GM12878 (cell line): ENCODE measurements at regions not wholly inside any gene's neighbourhood (a gene's known extent, or its start where the extent isn't known, plus 50 kb on each side); places are given as distances from the start of the nearest gene placed in this dataset.

Experiments
- ATAC-seq: fragments of 200-7000 bp; cut with Tn5 transposase; 3 replicates; pipeline ENCODE4 v1.9.1; 2020; ENCODE audit warnings: mild to moderate bottlenecking, moderate library complexity
- BruUV-seq: library from RNA; stranded (reverse); fragments of 400-500 nt; replicated peaks from 2 replicates; lab custom pipeline; 2021; lab: Mats Ljungman, UMichigan
- CTCF ChIA-PET: fragments of 300-600 bp; sonication (Branson Sonifier 250); formaldehyde crosslinking; extraction: SDS; loops from one replicate; lab custom pipeline; 2021; ENCODE audit warnings: inconsistent platforms; lab: Yijun Ruan, JAX
- POLR2A ChIA-PET: fragments of 350-600 bp; formaldehyde crosslinking; extraction: SDS; loops from one replicate; lab custom pipeline; 2021; ENCODE audit warnings: inconsistent platforms; lab: Charles Lee
- RAD21 ChIA-PET: fragments of 300-600 bp; sonication (Branson Sonifier 250); formaldehyde crosslinking; loops from one replicate; lab custom pipeline; 2023; ENCODE audit warnings: antibody characterized with exemption; ENCODE audit not compliant: unreplicated experiment; lab: Charles Lee
- SMC1A ChIA-PET: fragments of 300-600 bp; sonication (Branson Sonifier 250); formaldehyde crosslinking; loops from one replicate; lab custom pipeline; 2023; ENCODE audit not compliant: unreplicated experiment, uncharacterized antibody; lab: Charles Lee
- DNase-seq: peaks from one replicate; pipeline ENCODE4 v3.0.0-alpha.2; 2011; ENCODE audit warnings: low read depth, low spot score
- FAIRE-seq: peaks from 3 replicates; lab custom pipeline; 2011; peaks lifted over from hg19 to GRCh38; lab: Jason Lieb, UNC
- H2AFZ ChIP-seq: 2 replicates; pipeline ENCODE4 v1.6.0; 2011; ENCODE audit warnings: low read depth, low read length, control low read depth; ENCODE audit not compliant: control insufficient read depth
- H3K27ac ChIP-seq: 2 replicates; pipeline ENCODE4 v1.5.1; 2011; ENCODE audit warnings: control low read depth; ENCODE audit not compliant: control insufficient read depth, insufficient read depth
- H3K27me3 ChIP-seq, 2 experiments: replicated peaks in 1 of 2; 2 replicates each; pipeline versions ENCODE4 v1.6.0 to v1.6.1; 2011; ENCODE audit warnings: low read length in 1 of 2; ENCODE audit not compliant: control insufficient read depth in 2 of 2, insufficient read depth in 2 of 2
- H3K36me3 ChIP-seq, 2 experiments: 2 replicates each; pipeline ENCODE4 v1.5.1; 2011; ENCODE audit warnings: low read length in 1 of 2; ENCODE audit not compliant: control insufficient read depth in 2 of 2, insufficient read depth in 2 of 2
- H3K4me1 ChIP-seq: 2 replicates; pipeline ENCODE4 v1.6.1; 2011; ENCODE audit warnings: mild to moderate bottlenecking, low read length, moderate library complexity, mixed read lengths; ENCODE audit not compliant: control insufficient read depth, insufficient read depth
- H3K4me2 ChIP-seq: 2 replicates; pipeline ENCODE4 v1.6.0; 2011; ENCODE audit warnings: control low read depth; ENCODE audit not compliant: control insufficient read depth, insufficient read depth
- H3K4me3 ChIP-seq: fragments of 200-600 bp; sonication (generic); 2 replicates; pipeline ENCODE4 v1.5.1; 2016
- H3K79me2 ChIP-seq: 2 replicates; pipeline ENCODE4 v1.6.0; 2011; ENCODE audit warnings: low read length; ENCODE audit not compliant: control insufficient read depth, insufficient read depth
- H3K9ac ChIP-seq: 2 replicates; pipeline ENCODE4 v1.8.0; 2011; ENCODE audit warnings: low read length, control low read depth, mixed read lengths; ENCODE audit not compliant: control insufficient read depth, insufficient read depth
- H3K9me3 ChIP-seq: replicated peaks from 3 replicates; pipeline ENCODE4 v1.5.1; 2011; ENCODE audit warnings: mild to moderate bottlenecking, low read length; ENCODE audit not compliant: control insufficient read depth, insufficient read depth
- H4K20me1 ChIP-seq: 2 replicates; pipeline ENCODE4 v1.6.0; 2011; ENCODE audit not compliant: control insufficient read depth, insufficient read depth
- STAT3 ChIP-seq: IDR thresholded peaks from 2 replicates; pipeline ENCODE4 v1.6.1; 2011; ENCODE audit warnings: low read depth, low read length, improper control_type of control experiment
- TCF3 ChIP-seq: IDR thresholded peaks from 2 replicates; pipeline ENCODE4 v1.6.1; 2012; ENCODE audit warnings: low read depth, mild to moderate bottlenecking, low read length, borderline replicate concordance; ENCODE audit not compliant: insufficient read depth
- ZBTB33 ChIP-seq: fragments of 450-650 bp; IDR thresholded peaks from 2 replicates; pipeline ENCODE4 v1.6.1; 2017; ENCODE audit warnings: mild to moderate bottlenecking
- WGBS: methylation state at CpG from one replicate; pipeline ENCODE4 v1.1.6; 2016; ENCODE audit warnings: low lambda C conversion rate; ENCODE audit not compliant: insufficient replicate concordance, insufficient coverage; ENCODE audit errors: missing lambda C conversion rate; 5-methylcytosine and 5-hydroxymethylcytosine counted together
- in situ Hi-C: fragments of 300-500 bp; cut with MboI; formaldehyde crosslinking; loops from 9 replicates; pipeline ENCODE4 v1.14.3; 2018; ENCODE audit warnings: mixed read lengths
- intact Hi-C: fragments of 100-400 bp; cut with micrococcal nuclease; formaldehyde crosslinking; loops from one replicate; pipeline ENCODE4 v1.14.2; 2022; ENCODE audit not compliant: unreplicated experiment

DNA sequence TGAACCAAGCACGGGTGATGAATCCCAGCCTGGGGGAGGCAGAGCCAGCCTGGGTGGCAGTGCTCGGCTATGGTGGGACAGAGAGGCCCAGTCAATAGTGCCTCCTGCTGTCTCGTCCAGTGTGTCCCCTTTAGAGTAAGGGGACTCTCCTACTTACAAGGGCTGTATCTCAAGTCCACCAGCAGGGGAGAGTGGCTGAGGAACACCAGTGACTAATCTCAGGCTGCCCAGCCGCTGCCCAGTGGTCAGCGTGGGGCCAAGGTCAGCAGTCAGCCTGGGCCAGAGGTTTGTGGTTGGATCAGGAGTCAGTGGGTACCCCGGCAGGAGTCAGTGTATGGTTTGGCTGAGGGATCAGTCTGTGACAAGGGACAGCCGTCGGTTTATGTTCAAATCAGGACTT is 109.2 kb upstream of the RUNX3 start:
- CTCF ChIA-PET: interaction anchor here (2.3 to 12.3 kb wide), 10 partner anchors 8 to 190 kb away, joined by 9 to 396 read pairs (median 54); partner anchors contain the start of gene RUNX3
- Histone ChIP-seq H3K4me3 (no peak overlapping the region), H3K4me1 (peaks cover 33% of the 10 kb centered on the region), H3K36me3 (no peaks in the 10 kb centered on the region; a peak in 1 of 4 replicates), H3K27ac (no peak overlapping the region), H3K27me3 (no peaks in the 10 kb centered on the region), H4K20me1 (no peaks in the 10 kb centered on the region), H3K4me2 (no peak overlapping the region), H2AFZ (no peak overlapping the region), H3K79me2 (peaks cover 28% of the 10 kb centered on the region), H3K9ac (no peak overlapping the region), H3K9me3 (no peaks in the 10 kb centered on the region; the same call in 1 of the 3 replicates)
- BruUV-seq: no TSS peak
- WGBS: 78% methylated on average over 8 of the region's 8 CpGs
- DNase-seq (no peak), FAIRE-seq (no peak), ATAC-seq (no peak)
- SMC1A ChIA-PET: interaction anchor here (1.1 to 10.3 kb wide), 6 partner anchors 15 to 190 kb away, joined by 3 to 292 read pairs (median 74); partner anchors contain the start of gene RUNX3
- POLR2A ChIA-PET: interaction anchor here (8.2 kb wide), 1 partner anchor 77 kb away, joined by 169 read pairs; no protein-coding TSS in a partner anchor
- in situ Hi-C loops: loop anchor here (5.0 kb wide), 1 partner anchor 192 kb away; no protein-coding TSS in a partner anchor
- TF ChIP-seq TCF3: no peak
- no peak for TF ChIP-seq STAT3
- no peak for TF ChIP-seq ZBTB33
- RAD21 ChIA-PET: interaction anchor here (0.5 to 8.9 kb wide), 9 partner anchors 16 to 189 kb away, joined by 3 to 214 read pairs (median 30); partner anchors contain the start of gene RUNX3
- intact Hi-C loops: loop anchor here (10.0 kb wide), 1 partner anchor 166 kb away; no protein-coding TSS in a partner anchor
